ENCODE measurements at regions not wholly inside any gene's neighbourhood (a gene's known extent, or its start where the extent isn't known, plus 50 kb on each side); places are given as distances from the start of the nearest gene placed in this dataset.

DNA sequence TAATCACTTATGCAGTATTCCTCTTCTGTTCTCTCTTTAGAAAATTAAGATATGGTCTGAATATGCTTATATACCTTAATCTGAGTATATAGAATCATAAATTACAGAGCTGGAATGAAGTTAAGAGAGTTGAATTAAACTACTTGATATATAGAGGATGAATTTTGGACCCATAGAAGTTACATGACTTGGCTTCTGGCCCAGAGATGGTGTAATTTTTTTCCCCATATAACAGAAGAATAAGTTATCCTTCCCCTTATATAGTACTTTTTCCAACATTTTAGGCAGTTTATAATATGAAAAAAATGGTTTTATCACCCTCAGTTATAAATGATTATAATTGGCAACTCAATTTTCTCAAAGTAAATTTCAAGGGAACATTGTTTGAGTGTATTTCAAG, 616.3 kb downstream of the TBC1D4 start:
- H3K9me3 ChIP-seq (ENCODE audit: insufficient read depth in 2 of 2, low read depth in 1 of 2, low read length in 1 of 2), result no peaks in the 10 kb centered on the region
- no peak overlapping the region for H3K9ac ChIP-seq (replicated peaks in 1 of 4; ENCODE audit: extremely low read depth in 1 of 4, low read depth in 3 of 4, low read length in 3 of 4)
- H2AK5ac ChIP-seq (ENCODE audit: low read depth, low read length), result no peak overlapping the region
- no peak overlapping the region for H3K4ac ChIP-seq (replicated peaks; ENCODE audit: insufficient read length, low read depth, low read length)
- H3K4me1 ChIP-seq (replicated peaks in 1 of 4; ENCODE audit: control insufficient read depth in 3 of 4, insufficient read depth in 4 of 4, low read length in 3 of 4), result no peaks in the 10 kb centered on the region
- no peaks in the 10 kb centered on the region for H3K79me2 ChIP-seq (ENCODE audit: control insufficient read depth in 1 of 2, insufficient read depth in 2 of 2, low read length in 2 of 2)
- H3K23ac ChIP-seq (ENCODE audit: insufficient read length), result no peak overlapping the region
- H3K79me1 ChIP-seq (ENCODE audit: low read depth, low read length), result no peaks in the 10 kb centered on the region
- no peak overlapping the region for H2BK120ac ChIP-seq (replicated peaks; ENCODE audit: low read depth, low read length)
- no peaks in the 10 kb centered on the region for H4K20me1 ChIP-seq (replicated peaks in 1 of 2; ENCODE audit: control insufficient read depth in 1 of 2, insufficient read depth in 2 of 2, low read length in 2 of 2)
- H2BK5ac ChIP-seq (ENCODE audit: low read depth, low read length), result no peak overlapping the region
- H2BK20ac ChIP-seq (ENCODE audit: low read length), result no peak overlapping the region
- TF ChIP-seq HDAC2 (IDR thresholded peaks at IDR 0.05; ENCODE audit: borderline replicate concordance in 1 of 2, low read depth in 2 of 2, low read length in 2 of 2), result no peak
- H2AFZ ChIP-seq (ENCODE audit: low read length), result no peak overlapping the region
- H3K4me2 ChIP-seq (ENCODE audit: insufficient read depth in 1 of 2, low read depth in 2 of 2, low read length in 2 of 2), result no peak overlapping the region
- H3K23me2 ChIP-seq (ENCODE audit: low read depth, low read length), result no peaks in the 10 kb centered on the region
- H3K36me3 ChIP-seq (ENCODE audit: control insufficient read depth in 2 of 4, insufficient read depth in 4 of 4, low read length in 3 of 4), result no peaks in the 10 kb centered on the region
- DNase-seq (ENCODE audit: low read depth in 1 of 2, low spot score in 2 of 2), result no peak
- ChIA-PET CTCF (ENCODE audit: partially characterized antibody) (no interaction called here), POLR2A (ENCODE audit: partially characterized antibody) (no interaction called here)
- no peak for FAIRE-seq
- no peak overlapping the region for H4K5ac ChIP-seq (ENCODE audit: insufficient read length, low read depth, low read length)
- no peaks in the 10 kb centered on the region for H3K27me3 ChIP-seq (replicated peaks in 1 of 4; ENCODE audit: control insufficient read depth in 3 of 4, extremely low read depth in 1 of 4, insufficient read depth in 3 of 4, low read length in 3 of 4)
- H2BK15ac ChIP-seq (ENCODE audit: low read length), result no peak overlapping the region
- no peak overlapping the region for H3K4me3 ChIP-seq (ENCODE audit: extremely low read depth in 1 of 4, insufficient read depth in 2 of 4, low read depth in 3 of 4, low read length in 4 of 4)
- no peak overlapping the region for H4K8ac ChIP-seq (ENCODE audit: extremely low read depth, insufficient read depth, low read length)
- H3K56ac ChIP-seq (replicated peaks; ENCODE audit: insufficient read length, low read depth, low read length), result no peak overlapping the region
- no peak overlapping the region for H3K18ac ChIP-seq (ENCODE audit: extremely low read depth, low read length)
- no peak overlapping the region for H2BK12ac ChIP-seq (ENCODE audit: low read depth, low read length)
- no peak overlapping the region for H3K14ac ChIP-seq (ENCODE audit: insufficient read length)
- H4K91ac ChIP-seq (replicated peaks; ENCODE audit: insufficient read length, low read length), result no peak overlapping the region
- no peak overlapping the region for H3K27ac ChIP-seq (ENCODE audit: low read depth, low read length)
